HCT116 (cell line): ENCODE measurements at regions not wholly inside any gene's neighbourhood (a gene's known extent, or its start where the extent isn't known, plus 50 kb on each side); places are given as distances from the start of the nearest gene placed in this dataset.

Experiments used
- ATAC-seq: fragments of 200-7000 bp; cut with Tn5 transposase; 2 replicates; pipeline ENCODE4 v1.9.1; 2020; ENCODE audit warnings: mild to moderate bottlenecking, moderate library complexity
- BruUV-seq: library from RNA; stranded (reverse); fragments of 400-500 nt; replicated peaks from 2 replicates; lab custom pipeline; 2021; lab: Mats Ljungman, UMichigan
- CTCF ChIA-PET: fragments of 300-600 bp; sonication (Branson Sonifier 250); formaldehyde crosslinking; loops from one replicate; lab custom pipeline; 2021; ENCODE audit warnings: antibody characterized with exemption; lab: Charles Lee
- POLR2A ChIA-PET: fragments of 300-600, 350-600 bp; sonication (Branson Sonifier 250); formaldehyde crosslinking; loops from one replicate; lab custom pipeline; 2021; ENCODE audit warnings: antibody characterized with exemption; lab: Charles Lee
- RAD21 ChIA-PET, 2 experiments: fragments of 300-600 bp; sonication (Branson Sonifier 250); formaldehyde crosslinking; loops; one replicate each; lab custom pipeline; 2023; ENCODE audit warnings: low total read pairs in 2 of 2; ENCODE audit not compliant: uncharacterized antibody in 2 of 2, unreplicated experiment in 2 of 2, low non-redundant PET in 1 of 2; lab: Charles Lee
- DNase-seq: peaks from one replicate; pipeline ENCODE4 v3.0.0-alpha.2; 2010; ENCODE audit warnings: low read depth, low spot score
- H2AFZ ChIP-seq: fragments of 200-600 bp; shearing (Covaris generic), sonication (generic); 2 replicates; pipeline ENCODE4 v1.6.1; 2017; ENCODE audit warnings: low read depth, mixed run types, mixed read lengths, antibody characterized with exemption, low read length; ENCODE audit not compliant: poor library complexity, severe bottlenecking
- H3K27ac ChIP-seq: 2 replicates; pipeline ENCODE4 v1.5.1; 2012; ENCODE audit warnings: low read depth, low read length
- H3K27me3 ChIP-seq: fragments of 200-600 bp; sonication (generic); 2 replicates; pipeline ENCODE4 v1.6.1; 2016; ENCODE audit warnings: mixed run types, low read length, mixed read lengths; ENCODE audit not compliant: insufficient read depth
- H3K36me3 ChIP-seq, 2 experiments: fragments of 200-500 bp in 1 of 2; fragments of 200-600 bp in 1 of 2; sonication (Bioruptor generic) in 1 of 2; sonication (generic) in 1 of 2; 2 replicates each; pipeline versions ENCODE4 v1.5.1 to v1.6.1; 2014 to 2016; ENCODE audit warnings: low read length in 2 of 2, inconsistent platforms in 1 of 2, mixed read lengths in 1 of 2, mixed run types in 1 of 2; ENCODE audit not compliant: insufficient read depth in 2 of 2, control insufficient read depth in 1 of 2
- H3K4me1 ChIP-seq, 2 experiments: fragments of 200-600 bp in 1 of 2; sonication (generic) in 1 of 2; 2 replicates each; pipeline versions ENCODE4 v1.5.1 to v1.6.1; 2012 to 2017; ENCODE audit warnings: low read length in 2 of 2, inconsistent platforms in 1 of 2, mild to moderate bottlenecking in 1 of 2, mixed read lengths in 1 of 2, mixed run types in 1 of 2, moderate library complexity in 1 of 2; ENCODE audit not compliant: insufficient read depth in 2 of 2, control insufficient read depth in 1 of 2
- H3K4me2 ChIP-seq: fragments of 200-600 bp; sonication (generic); 2 replicates; pipeline ENCODE4 v1.6.1; 2017; ENCODE audit warnings: mixed run types, low read length, mixed read lengths
- H3K4me3 ChIP-seq, 2 experiments: fragments of 200-600 bp in 1 of 2; sonication (generic) in 1 of 2; replicated peaks in 1 of 2; 2 replicates each; pipeline ENCODE4 v1.5.1; 2011 to 2016; ENCODE audit warnings: low read length in 2 of 2, control low read depth in 1 of 2, low read depth in 1 of 2, mild to moderate bottlenecking in 1 of 2, mixed read lengths in 1 of 2, mixed run types in 1 of 2
- H3K79me2 ChIP-seq: fragments of 200-600 bp; sonication (generic); 2 replicates; pipeline ENCODE4 v1.6.1; 2017; ENCODE audit warnings: mild to moderate bottlenecking, mixed run types, low read length, moderate library complexity, mixed read lengths; ENCODE audit not compliant: insufficient read depth
- H3K9ac ChIP-seq: fragments of 200-600 bp; sonication (generic); 2 replicates; pipeline ENCODE4 v1.6.1; 2016; ENCODE audit warnings: low read length, mixed read lengths
- H3K9me2 ChIP-seq: fragments of 200-600 bp; sonication (generic), shearing (Covaris generic); 2 replicates; pipeline ENCODE4 v1.6.1; 2017; ENCODE audit warnings: mixed run types, mild to moderate bottlenecking, moderate library complexity; ENCODE audit not compliant: insufficient read depth
- H3K9me3 ChIP-seq, 2 experiments: fragments of 200-500 bp in 1 of 2; fragments of 200-600 bp in 1 of 2; sonication (Bioruptor generic) in 1 of 2; sonication (generic) in 1 of 2; 2 replicates each; pipeline ENCODE4 v1.6.1; 2014 to 2017; ENCODE audit warnings: low read length in 2 of 2, mixed read lengths in 2 of 2, inconsistent platforms in 1 of 2, low read depth in 1 of 2, mild to moderate bottlenecking in 1 of 2, mixed run types in 1 of 2, moderate library complexity in 1 of 2; ENCODE audit not compliant: control insufficient read depth in 1 of 2, insufficient read depth in 1 of 2
- H4K20me1 ChIP-seq: fragments of 200-600 bp; sonication (generic), shearing (Covaris generic); 2 replicates; pipeline ENCODE4 v1.6.1; 2017; ENCODE audit warnings: mixed run types, mild to moderate bottlenecking, moderate library complexity; ENCODE audit not compliant: insufficient read depth
- POLR2AphosphoS5 ChIP-seq: IDR thresholded peaks from 2 replicates; pipeline ENCODE4 v1.6.1; 2011; ENCODE audit warnings: mild to moderate bottlenecking, low read depth, low read length, moderate library complexity
- RAD21 ChIP-seq: IDR thresholded peaks from 2 replicates; pipeline ENCODE4 v1.6.1; 2012; ENCODE audit warnings: low read depth, mild to moderate bottlenecking
- SIN3A ChIP-seq: IDR thresholded peaks from 2 replicates; pipeline ENCODE4 v1.6.1; 2012; ENCODE audit warnings: low read depth
- SP1 ChIP-seq: IDR thresholded peaks from 2 replicates; pipeline ENCODE4 v1.6.1; 2012; ENCODE audit warnings: low read depth
- YY1 ChIP-seq: IDR thresholded peaks from 2 replicates; pipeline ENCODE4 v1.6.1; 2011; ENCODE audit warnings: low read length, low read depth, moderate library complexity, mild to moderate bottlenecking; ENCODE audit not compliant: insufficient replicate concordance; ENCODE audit errors: extremely low read depth
- ZFX ChIP-seq: fragments of 450-650 bp; IDR thresholded peaks from 2 replicates; pipeline ENCODE4 v1.6.1; 2017
- ZNF274 ChIP-seq: fragments of 200-500 bp; sonication (Bioruptor generic); IDR thresholded peaks from 2 replicates; pipeline ENCODE4 v1.6.1; 2014; ENCODE audit warnings: mild to moderate bottlenecking, low read depth, low read length, inconsistent platforms
- intact Hi-C: fragments of 100-400 bp; cut with micrococcal nuclease; formaldehyde crosslinking; loops from 2 replicates; pipeline ENCODE4 v1.10.0; 2022
- TF ChIP-seq, protein P1 (sequence below), 3 experiments: fragments of 200-600 bp in 1 of 3; sonication (generic) in 1 of 3; IDR thresholded peaks in 2 of 3; conservative IDR thresholded peaks in 1 of 3; 2 replicates each; pipeline ENCODE4 v1.5.1; 2012 to 2017; ENCODE audit warnings: low read depth in 2 of 3, low read length in 2 of 3, antibody characterized with exemption in 1 of 3, borderline replicate concordance in 1 of 3, control low read depth in 1 of 3, mild to moderate bottlenecking in 1 of 3, mixed read lengths in 1 of 3, mixed run types in 1 of 3, moderate library complexity in 1 of 3; ENCODE audit not compliant: insufficient read depth in 1 of 3
- TF ChIP-seq, protein P2 (sequence below): IDR thresholded peaks from 2 replicates; pipeline ENCODE4 v1.6.1; 2012
- TF ChIP-seq, protein P3 (sequence below): IDR thresholded peaks from 2 replicates; pipeline ENCODE4 v1.6.1; 2012; ENCODE audit warnings: low read depth

DNA sequence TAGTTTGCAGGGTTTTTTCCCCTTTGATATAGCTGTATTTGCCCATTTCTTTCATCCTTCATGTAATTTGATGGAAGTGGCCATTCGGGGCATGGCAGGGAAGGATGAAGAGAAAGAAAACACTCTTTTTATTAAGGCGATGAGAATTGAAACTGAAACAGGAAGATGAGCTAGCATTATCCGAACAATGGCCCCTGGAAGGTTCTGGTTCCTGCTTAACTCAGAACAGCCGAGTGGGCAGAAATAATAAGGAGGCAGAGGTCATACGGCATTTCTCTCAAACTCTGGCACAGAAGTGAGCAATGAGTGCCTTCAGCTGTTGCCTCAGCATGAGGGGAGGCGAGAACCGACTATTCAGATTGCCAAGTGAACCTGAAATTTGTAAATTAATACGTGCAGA lies 113.2 kb upstream of the MYO3A start:
- Histone ChIP-seq H3K9me3 (no peaks in the 10 kb centered on the region), H3K79me2 (no peaks in the 10 kb centered on the region), H3K9ac (no peak overlapping the region), H2AFZ (no peak overlapping the region), H3K4me2 (no peak overlapping the region), H3K36me3 (no peaks in the 10 kb centered on the region), H3K9me2 (no peaks in the 10 kb centered on the region), H4K20me1 (no peaks in the 10 kb centered on the region), H3K4me3 (no peak overlapping the region), H3K27ac (no peak overlapping the region), H3K4me1 (no peaks in the 10 kb centered on the region), H3K27me3 (peaks cover 40% of the 10 kb centered on the region)
- ChIA-PET CTCF (no interaction called here), RAD21 (no interaction called here), POLR2A (no interaction called here)
- no TSS peak for BruUV-seq
- no peak for TF ChIP-seq YY1
- TF ChIP-seq SIN3A: no peak
- TF ChIP-seq, protein P1, sequence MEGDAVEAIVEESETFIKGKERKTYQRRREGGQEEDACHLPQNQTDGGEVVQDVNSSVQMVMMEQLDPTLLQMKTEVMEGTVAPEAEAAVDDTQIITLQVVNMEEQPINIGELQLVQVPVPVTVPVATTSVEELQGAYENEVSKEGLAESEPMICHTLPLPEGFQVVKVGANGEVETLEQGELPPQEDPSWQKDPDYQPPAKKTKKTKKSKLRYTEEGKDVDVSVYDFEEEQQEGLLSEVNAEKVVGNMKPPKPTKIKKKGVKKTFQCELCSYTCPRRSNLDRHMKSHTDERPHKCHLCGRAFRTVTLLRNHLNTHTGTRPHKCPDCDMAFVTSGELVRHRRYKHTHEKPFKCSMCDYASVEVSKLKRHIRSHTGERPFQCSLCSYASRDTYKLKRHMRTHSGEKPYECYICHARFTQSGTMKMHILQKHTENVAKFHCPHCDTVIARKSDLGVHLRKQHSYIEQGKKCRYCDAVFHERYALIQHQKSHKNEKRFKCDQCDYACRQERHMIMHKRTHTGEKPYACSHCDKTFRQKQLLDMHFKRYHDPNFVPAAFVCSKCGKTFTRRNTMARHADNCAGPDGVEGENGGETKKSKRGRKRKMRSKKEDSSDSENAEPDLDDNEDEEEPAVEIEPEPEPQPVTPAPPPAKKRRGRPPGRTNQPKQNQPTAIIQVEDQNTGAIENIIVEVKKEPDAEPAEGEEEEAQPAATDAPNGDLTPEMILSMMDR (IDR thresholded peaks at IDR 0.05 in 2 of 3, conservative IDR thresholded peaks at IDR 0.05 in 1 of 3; ENCODE audit: borderline replicate concordance in 1 of 3, insufficient read depth in 1 of 3, low read depth in 2 of 3, low read length in 2 of 3): no peak
- no peak for TF ChIP-seq POLR2AphosphoS5
- TF ChIP-seq ZFX: no peak
- TF ChIP-seq ZNF274: no peak
- TF ChIP-seq, protein P2, sequence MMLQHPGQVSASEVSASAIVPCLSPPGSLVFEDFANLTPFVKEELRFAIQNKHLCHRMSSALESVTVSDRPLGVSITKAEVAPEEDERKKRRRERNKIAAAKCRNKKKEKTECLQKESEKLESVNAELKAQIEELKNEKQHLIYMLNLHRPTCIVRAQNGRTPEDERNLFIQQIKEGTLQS: no peak
- TF ChIP-seq, protein P3, sequence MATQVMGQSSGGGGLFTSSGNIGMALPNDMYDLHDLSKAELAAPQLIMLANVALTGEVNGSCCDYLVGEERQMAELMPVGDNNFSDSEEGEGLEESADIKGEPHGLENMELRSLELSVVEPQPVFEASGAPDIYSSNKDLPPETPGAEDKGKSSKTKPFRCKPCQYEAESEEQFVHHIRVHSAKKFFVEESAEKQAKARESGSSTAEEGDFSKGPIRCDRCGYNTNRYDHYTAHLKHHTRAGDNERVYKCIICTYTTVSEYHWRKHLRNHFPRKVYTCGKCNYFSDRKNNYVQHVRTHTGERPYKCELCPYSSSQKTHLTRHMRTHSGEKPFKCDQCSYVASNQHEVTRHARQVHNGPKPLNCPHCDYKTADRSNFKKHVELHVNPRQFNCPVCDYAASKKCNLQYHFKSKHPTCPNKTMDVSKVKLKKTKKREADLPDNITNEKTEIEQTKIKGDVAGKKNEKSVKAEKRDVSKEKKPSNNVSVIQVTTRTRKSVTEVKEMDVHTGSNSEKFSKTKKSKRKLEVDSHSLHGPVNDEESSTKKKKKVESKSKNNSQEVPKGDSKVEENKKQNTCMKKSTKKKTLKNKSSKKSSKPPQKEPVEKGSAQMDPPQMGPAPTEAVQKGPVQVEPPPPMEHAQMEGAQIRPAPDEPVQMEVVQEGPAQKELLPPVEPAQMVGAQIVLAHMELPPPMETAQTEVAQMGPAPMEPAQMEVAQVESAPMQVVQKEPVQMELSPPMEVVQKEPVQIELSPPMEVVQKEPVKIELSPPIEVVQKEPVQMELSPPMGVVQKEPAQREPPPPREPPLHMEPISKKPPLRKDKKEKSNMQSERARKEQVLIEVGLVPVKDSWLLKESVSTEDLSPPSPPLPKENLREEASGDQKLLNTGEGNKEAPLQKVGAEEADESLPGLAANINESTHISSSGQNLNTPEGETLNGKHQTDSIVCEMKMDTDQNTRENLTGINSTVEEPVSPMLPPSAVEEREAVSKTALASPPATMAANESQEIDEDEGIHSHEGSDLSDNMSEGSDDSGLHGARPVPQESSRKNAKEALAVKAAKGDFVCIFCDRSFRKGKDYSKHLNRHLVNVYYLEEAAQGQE: no peak
- no peak for TF ChIP-seq SP1
- TF ChIP-seq RAD21: no peak
- no peak for DNase-seq
- intact Hi-C loops: no loop called here
- no peak for ATAC-seq
